MCF 10A (cell line): ENCODE measurements at regions not wholly inside any gene's neighbourhood (a gene's known extent, or its start where the extent isn't known, plus 50 kb on each side); places are given as distances from the start of the nearest gene placed in this dataset.
"Not testable (repeated sequence)": the region's sequence is repeated elsewhere in the genome, so short reads cannot be mapped to it uniquely, and the experiment has no call there.

Experiments used
- BruUV-seq: library from RNA; stranded (reverse); fragments of 400-500 nt; replicated peaks from 2 replicates; lab custom pipeline; 2021; lab: Mats Ljungman, UMichigan
- CTCF ChIA-PET: fragments of 300-600 bp; sonication (Branson Sonifier 250); formaldehyde crosslinking; extraction: SDS; loops from one replicate; lab custom pipeline; 2021; ENCODE audit warnings: antibody characterized with exemption, inconsistent platforms; lab: Yijun Ruan, JAX
- POLR2A ChIA-PET: fragments of 300-600, 350-650 bp; sonication (Branson Sonifier 250); formaldehyde crosslinking; extraction: SDS; loops from one replicate; lab custom pipeline; 2020; ENCODE audit warnings: antibody characterized with exemption, inconsistent platforms; lab: Yijun Ruan, JAX
- DNase-seq: peaks from one replicate; pipeline ENCODE4 v3.0.0-alpha.2; 2018; ENCODE audit not compliant: unreplicated experiment
- H3K27ac Mint-ChIP-seq: one replicate; pipeline ENCODE4 v1.8.0; 2022; ENCODE audit warnings: mild to moderate bottlenecking, low read depth, mixed read lengths; ENCODE audit not compliant: unreplicated experiment
- H3K27me3 Mint-ChIP-seq: one replicate; pipeline ENCODE4 v1.8.0; 2022; ENCODE audit warnings: mixed read lengths; ENCODE audit not compliant: insufficient read depth, unreplicated experiment
- H3K36me3 Mint-ChIP-seq: one replicate; pipeline ENCODE4 v1.8.0; 2022; ENCODE audit warnings: mild to moderate bottlenecking, moderate library complexity, mixed read lengths; ENCODE audit not compliant: insufficient read depth, unreplicated experiment
- H3K4me1 Mint-ChIP-seq: one replicate; pipeline ENCODE4 v1.8.0; 2022; ENCODE audit warnings: mixed read lengths; ENCODE audit not compliant: insufficient read depth, unreplicated experiment
- H3K4me3 Mint-ChIP-seq: one replicate; pipeline ENCODE4 v1.8.0; 2022; ENCODE audit warnings: mild to moderate bottlenecking, moderate library complexity, mixed read lengths; ENCODE audit not compliant: unreplicated experiment
- H3K9me3 Mint-ChIP-seq: one replicate; pipeline ENCODE4 v1.8.0; 2022; ENCODE audit warnings: mixed read lengths; ENCODE audit not compliant: unreplicated experiment
- intact Hi-C: fragments of 100-400 bp; cut with micrococcal nuclease; formaldehyde crosslinking; loops from 2 replicates; pipeline ENCODE4 v1.14.1; 2022
- TF ChIP-seq, protein P1 (sequence below): fragments of 200-600 bp; IDR thresholded peaks from one replicate; pipeline ENCODE4 v1.8.0; 2022; ENCODE audit warnings: antibody characterized with exemption, mild to moderate bottlenecking; ENCODE audit not compliant: unreplicated experiment

DNA sequence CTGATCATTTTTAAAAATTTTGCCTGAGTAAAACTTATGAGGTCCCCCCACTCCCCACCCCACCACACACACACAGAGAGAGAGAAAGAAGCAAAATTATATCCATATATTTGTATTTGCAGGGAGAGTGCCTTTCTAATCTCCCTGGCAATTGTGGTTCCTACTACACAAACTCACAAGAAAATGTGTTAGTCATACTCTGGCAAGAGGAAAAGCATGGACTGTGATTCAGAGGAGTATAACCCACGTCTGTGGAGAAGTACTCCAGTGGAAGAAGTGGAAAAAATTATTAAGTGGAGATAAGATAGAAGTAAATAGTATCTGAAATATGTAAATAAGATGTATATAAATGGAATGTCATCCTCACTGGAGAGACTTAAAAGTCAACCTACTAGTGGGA, 114.0 kb downstream of the DSEL start:
- no peaks in the 10 kb centered on the region for H3K9me3 Mint-ChIP-seq
- no peak overlapping the region for H3K27ac Mint-ChIP-seq
- ChIA-PET CTCF (no interaction called here), POLR2A (no interaction called here)
- H3K36me3 Mint-ChIP-seq, result no peaks in the 10 kb centered on the region
- H3K4me1 Mint-ChIP-seq, result no peaks in the 10 kb centered on the region
- intact Hi-C loops, result no loop called here
- DNase-seq, result no peak
- H3K4me3 Mint-ChIP-seq, result no peak overlapping the region
- H3K27me3 Mint-ChIP-seq, result no peaks in the 10 kb centered on the region
- no TSS peak for BruUV-seq
- TF ChIP-seq, protein P1, sequence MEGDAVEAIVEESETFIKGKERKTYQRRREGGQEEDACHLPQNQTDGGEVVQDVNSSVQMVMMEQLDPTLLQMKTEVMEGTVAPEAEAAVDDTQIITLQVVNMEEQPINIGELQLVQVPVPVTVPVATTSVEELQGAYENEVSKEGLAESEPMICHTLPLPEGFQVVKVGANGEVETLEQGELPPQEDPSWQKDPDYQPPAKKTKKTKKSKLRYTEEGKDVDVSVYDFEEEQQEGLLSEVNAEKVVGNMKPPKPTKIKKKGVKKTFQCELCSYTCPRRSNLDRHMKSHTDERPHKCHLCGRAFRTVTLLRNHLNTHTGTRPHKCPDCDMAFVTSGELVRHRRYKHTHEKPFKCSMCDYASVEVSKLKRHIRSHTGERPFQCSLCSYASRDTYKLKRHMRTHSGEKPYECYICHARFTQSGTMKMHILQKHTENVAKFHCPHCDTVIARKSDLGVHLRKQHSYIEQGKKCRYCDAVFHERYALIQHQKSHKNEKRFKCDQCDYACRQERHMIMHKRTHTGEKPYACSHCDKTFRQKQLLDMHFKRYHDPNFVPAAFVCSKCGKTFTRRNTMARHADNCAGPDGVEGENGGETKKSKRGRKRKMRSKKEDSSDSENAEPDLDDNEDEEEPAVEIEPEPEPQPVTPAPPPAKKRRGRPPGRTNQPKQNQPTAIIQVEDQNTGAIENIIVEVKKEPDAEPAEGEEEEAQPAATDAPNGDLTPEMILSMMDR, result no peak

- Mint-ChIP-seq H3K27ac (no peak overlapping the region), H3K36me3 (no peaks in the 10 kb centered on the region), H3K4me3 (no peak overlapping the region), H3K27me3 (no peaks in the 10 kb centered on the region), H3K4me1 (no peaks in the 10 kb centered on the region), H3K9me3 (peaks cover under 1% of the 10 kb centered on the region)
- no peak for DNase-seq
- ChIA-PET CTCF (no interaction called here), POLR2A (interaction anchor here (0.7 kb wide), 1 partner anchor 40 kb away, joined by 3 read pairs; no protein-coding TSS in a partner anchor)
- TF ChIP-seq, protein P1, result no peak
- BruUV-seq, result no TSS peak
- intact Hi-C loops, result no loop called here
Measured at GRCh38 chr18:67400502-67401117, 115.9 kb downstream of the DSEL start.

GRCh38 chr18:67386032-67386431, 130.5 kb downstream of the DSEL start:
- Mint-ChIP-seq H3K36me3 (no peaks in the 10 kb centered on the region), H3K27me3 (no peaks in the 10 kb centered on the region), H3K27ac (peak overlapping the region; percentile 5), H3K9me3 (no peaks in the 10 kb centered on the region), H3K4me1 (peaks cover 15% of the 10 kb centered on the region), H3K4me3 (no peak overlapping the region)
- intact Hi-C loops, result no loop called here
- TF ChIP-seq, protein P1, result no peak
- peak; percentile 30 for DNase-seq
- no TSS peak for BruUV-seq
- ChIA-PET POLR2A (interaction anchor here (0.7 kb wide), 1 partner anchor 90 kb away, joined by 4 read pairs; no protein-coding TSS in a partner anchor), CTCF (interaction anchor here (0.6 kb wide), 1 partner anchor 1308 kb away, joined by 3 read pairs; no protein-coding TSS in a partner anchor)

DNA sequence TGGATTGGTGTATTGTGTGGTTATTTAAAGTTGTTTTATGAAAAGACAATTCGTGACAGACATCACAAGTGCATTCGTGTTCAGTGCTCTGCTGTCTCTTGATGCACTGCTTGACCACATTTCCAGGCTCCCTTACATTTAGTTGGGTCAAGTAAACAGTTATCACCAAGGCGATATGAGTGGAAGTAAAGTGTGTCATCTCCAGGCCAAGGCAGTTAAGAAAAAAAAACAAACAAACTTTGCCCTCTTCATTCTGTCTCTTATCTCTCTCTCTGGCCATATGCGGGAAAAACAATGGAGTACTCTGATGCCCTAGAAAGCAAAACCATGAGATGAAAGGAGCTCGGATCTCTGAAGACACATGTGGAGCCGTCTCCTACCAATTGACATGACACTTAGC, 131.1 kb downstream of the DSEL start:
- DNase-seq, result no peak
- intact Hi-C loops, result no loop called here
- Mint-ChIP-seq H3K27ac (peak overlapping the region; percentile 5), H3K4me3 (no peak overlapping the region), H3K36me3 (no peaks in the 10 kb centered on the region), H3K9me3 (no peaks in the 10 kb centered on the region), H3K27me3 (no peaks in the 10 kb centered on the region), H3K4me1 (peaks cover 15% of the 10 kb centered on the region)
- TF ChIP-seq, protein P1, result no peak
- BruUV-seq, result no TSS peak
- POLR2A ChIA-PET, result interaction anchor here (0.7 kb wide), 1 partner anchor 91 kb away, joined by 4 read pairs; no protein-coding TSS in a partner anchor
- CTCF ChIA-PET, result interaction anchor here (0.6 kb wide), 1 partner anchor 1309 kb away, joined by 3 read pairs; no protein-coding TSS in a partner anchor

DNA sequence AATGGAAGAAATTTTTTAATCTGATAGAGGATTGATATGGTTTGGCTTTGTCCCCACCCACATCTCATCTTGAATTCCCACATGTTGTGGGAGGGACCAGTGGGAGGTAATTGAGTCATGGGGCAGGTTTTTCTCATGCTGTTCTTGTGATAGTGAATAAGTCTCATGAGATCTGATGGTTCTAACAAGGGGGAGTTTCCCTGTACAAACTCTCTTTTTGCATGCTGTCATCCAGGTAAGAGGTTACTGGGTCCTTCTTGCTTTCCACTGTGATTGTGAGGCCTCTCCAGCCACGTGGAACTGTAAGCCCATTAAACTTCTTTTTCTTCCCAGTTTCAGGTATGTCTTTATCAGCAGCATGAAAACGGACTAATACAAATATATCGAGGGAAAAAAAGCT, 132.5 kb downstream of the DSEL start:
- H3K4me3 Mint-ChIP-seq, BruUV-seq, H3K9me3 Mint-ChIP-seq, H3K27ac Mint-ChIP-seq, CTCF ChIA-PET, H3K27me3 Mint-ChIP-seq, DNase-seq, intact Hi-C loops, H3K36me3 Mint-ChIP-seq, POLR2A ChIA-PET: not testable (repeated sequence)
- H3K4me1 Mint-ChIP-seq, result peaks cover 15% of the 10 kb centered on the region
